Tibial nerve (tissue), 4 donors: ENCODE measurements at regions not wholly inside any gene's neighbourhood (a gene's known extent, or its start where the extent isn't known, plus 50 kb on each side); places are given as distances from the start of the nearest gene placed in this dataset.

Experiments
- DNase-seq, 2 donors: peaks; one replicate each; pipeline ENCODE4 v3.0.0-alpha.2; 2019; ENCODE audit warnings: low spot score in 2 of 2
- H3K27ac ChIP-seq, 4 donors: fragments of 200-600 bp; sonication (generic) in 3 of 4; one replicate each; pipeline ENCODE4 v1.5.1; 2017 to 2019; ENCODE audit warnings: mild to moderate bottlenecking in 1 of 4
- H3K27me3 ChIP-seq, 2 donors: fragments of 200-600 bp; sonication (generic) in 1 of 2; one replicate each; pipeline versions ENCODE4 v1.5.1 to v1.6.0; 2017 to 2019
- H3K36me3 ChIP-seq, 3 donors: fragments of 200-600 bp; sonication (generic); one replicate each; pipeline ENCODE4 v1.5.1; 2018 to 2019
- H3K4me1 ChIP-seq, 4 donors: fragments of 200-600 bp; sonication (generic) in 3 of 4; one replicate each; pipeline ENCODE4 v1.5.1; 2017 to 2019
- H3K4me3 ChIP-seq, 4 donors: fragments of 200-600 bp; sonication (generic) in 3 of 4; one replicate each; pipeline ENCODE4 v1.5.1; 2017 to 2019; ENCODE audit warnings: mild to moderate bottlenecking in 1 of 4, moderate library complexity in 1 of 4
- H3K9me3 ChIP-seq, 4 donors: fragments of 200-600 bp; sonication (generic) in 3 of 4; one replicate each; pipeline ENCODE4 v1.5.1; 2017 to 2019
- CTCF ChIP-seq, 5 experiments: fragments of 200-600 bp in 3 of 5; fragments of 450-650 bp in 2 of 5; sonication (generic) in 3 of 5; IDR thresholded peaks; one replicate each; pipeline ENCODE4 v1.5.1; 2016 to 2019; ENCODE audit warnings: antibody characterized with exemption in 5 of 5, mild to moderate bottlenecking in 3 of 5, moderate library complexity in 2 of 5
- EP300 ChIP-seq, 2 donors: sonication (generic); formaldehyde crosslinking; IDR thresholded peaks; one replicate each; pipeline ENCODE4 v1.6.1; 2017; ENCODE audit warnings: antibody characterized with exemption in 2 of 2, mild to moderate bottlenecking in 1 of 2
- POLR2A ChIP-seq, 2 donors: fragments of 450-650 bp; IDR thresholded peaks; one replicate each; pipeline ENCODE4 v1.6.1; 2017; ENCODE audit warnings: antibody characterized with exemption in 2 of 2, mild to moderate bottlenecking in 2 of 2, moderate library complexity in 2 of 2
- WGBS, 2 donors: methylation state at CpG; one replicate each; pipeline ENCODE4 v1.1.5; 2018; 5-methylcytosine and 5-hydroxymethylcytosine counted together

GRCh38 chrY:7464742-7465141, 553.2 kb upstream of the AMELY start:
- no peak for DNase-seq
- peaks cover 0 to 5% (median 0%) of the 10 kb centered on the region in 4 donors for H3K4me1 ChIP-seq
- TF ChIP-seq CTCF (IDR thresholded peaks at IDR 0.05) = no peak
- H3K4me3 ChIP-seq = no peak overlapping the region
- H3K36me3 ChIP-seq = no peaks in the 10 kb centered on the region
- 59% methylated on average over 2 of the region's 2 CpGs; no CpG with 5 or more reads in 1 of the 2 donors for WGBS, 2 donors
- no peaks in the 10 kb centered on the region for H3K9me3 ChIP-seq
- H3K27me3 ChIP-seq = no peaks in the 10 kb centered on the region
- no peak overlapping the region for H3K27ac ChIP-seq

DNA sequence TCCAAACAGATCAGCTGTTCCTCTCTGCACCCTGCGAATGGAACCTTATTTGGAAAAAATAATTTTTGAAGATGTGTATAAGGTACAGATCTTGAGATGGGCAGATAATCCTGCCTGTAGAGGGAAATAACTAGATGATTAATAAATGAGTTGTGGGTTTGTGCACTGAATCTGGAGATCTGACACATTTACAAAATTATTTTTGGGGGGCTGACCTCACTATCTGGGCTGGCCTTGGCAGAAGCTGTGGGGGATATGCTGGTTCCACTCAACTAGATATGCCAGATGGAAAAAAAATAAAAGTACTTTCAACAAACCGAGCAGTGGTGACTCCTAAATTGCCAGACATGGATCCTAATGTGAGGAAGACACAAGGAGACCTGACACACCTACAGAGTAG, 552.2 kb upstream of the AMELY start:
- no peak overlapping the region for H3K27ac ChIP-seq
- H3K4me3 ChIP-seq = no peak overlapping the region
- DNase-seq = no peak
- peaks cover 0 to 5% (median 0%) of the 10 kb centered on the region in 4 donors for H3K4me1 ChIP-seq
- no peaks in the 10 kb centered on the region for H3K9me3 ChIP-seq
- WGBS, 2 donors = 100% methylated on average over 2 of the region's 2 CpGs; no CpG with 5 or more reads in 1 of the 2 donors
- no peak for TF ChIP-seq EP300 (IDR thresholded peaks at IDR 0.05)
- H3K27me3 ChIP-seq = no peaks in the 10 kb centered on the region
- no peaks in the 10 kb centered on the region for H3K36me3 ChIP-seq

DNA sequence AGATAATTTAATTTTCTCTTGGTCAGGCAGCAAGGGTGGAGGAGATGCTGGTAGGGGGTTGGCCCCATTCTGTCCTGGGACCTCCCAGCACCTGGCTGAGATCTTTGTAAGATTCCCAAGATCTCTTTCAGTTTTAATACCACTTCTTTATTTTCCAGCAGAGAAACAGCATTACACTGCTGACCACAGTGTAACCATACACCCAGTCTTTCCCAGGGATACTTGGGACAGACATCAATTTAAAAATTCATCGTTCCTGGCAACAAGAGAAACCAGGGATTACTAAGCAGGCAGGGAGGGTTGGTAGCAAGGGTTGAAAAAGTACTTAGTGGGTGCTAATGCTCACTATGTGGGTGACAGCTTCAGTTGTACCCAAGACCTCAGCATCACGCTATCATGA, 551.6 kb upstream of the AMELY start:
- DNase-seq = no peak
- Histone ChIP-seq H3K36me3 (no peaks in the 10 kb centered on the region), H3K27me3 (no peaks in the 10 kb centered on the region), H3K4me1 (peaks cover 0 to 5% (median 0%) of the 10 kb centered on the region in 4 donors), H3K27ac (no peak overlapping the region), H3K9me3 (no peaks in the 10 kb centered on the region), H3K4me3 (no peak overlapping the region)
- 85% methylated on average over 2 of the region's 2 CpGs; no CpG with 5 or more reads in 1 of the 2 donors for WGBS, 2 donors
- no peak for TF ChIP-seq POLR2A (IDR thresholded peaks at IDR 0.05)

DNA sequence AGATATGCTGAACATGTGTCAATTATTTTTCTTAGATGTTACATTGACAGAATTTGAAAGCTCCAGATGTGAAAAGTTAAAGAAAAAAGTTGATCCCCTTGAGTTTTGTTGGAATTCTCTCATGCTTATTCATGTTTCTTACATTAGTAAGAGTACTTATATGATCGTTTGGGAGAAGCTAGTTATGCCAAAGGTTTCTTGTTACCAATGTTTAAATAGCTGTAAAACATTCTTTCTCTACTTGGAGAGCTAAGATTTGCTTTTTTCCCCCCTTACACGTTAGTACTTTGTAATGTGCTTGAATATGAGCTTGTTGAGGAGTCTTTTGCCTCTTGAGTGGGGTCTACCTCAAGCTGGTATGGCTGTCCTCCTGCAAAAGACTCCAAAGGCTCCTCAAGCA, 551.1 kb upstream of the AMELY start:
- no peaks in the 10 kb centered on the region for H3K27me3 ChIP-seq
- H3K4me3 ChIP-seq = no peak overlapping the region
- no peak for TF ChIP-seq CTCF (IDR thresholded peaks at IDR 0.05)
- TF ChIP-seq EP300 (IDR thresholded peaks at IDR 0.05) = no peak
- no peak for TF ChIP-seq POLR2A (IDR thresholded peaks at IDR 0.05)
- peaks cover 0 to 5% (median 0%) of the 10 kb centered on the region in 4 donors for H3K4me1 ChIP-seq
- H3K36me3 ChIP-seq = no peaks in the 10 kb centered on the region
- no peaks in the 10 kb centered on the region for H3K9me3 ChIP-seq
- WGBS, 2 donors = 42% methylated on average over 2 of the region's 2 CpGs; no CpG with 5 or more reads in 1 of the 2 donors
- DNase-seq = no peak
- no peak overlapping the region for H3K27ac ChIP-seq

GRCh38 chrY:7461873-7462525, 550.4 kb upstream of the AMELY start:
- Histone ChIP-seq H3K36me3 (no peaks in the 10 kb centered on the region), H3K4me3 (no peak overlapping the region), H3K9me3 (no peaks in the 10 kb centered on the region), H3K27me3 (no peaks in the 10 kb centered on the region), H3K4me1 (peaks cover 0 to 5% (median 0%) of the 10 kb centered on the region in 4 donors), H3K27ac (no peak overlapping the region)
- no peak for DNase-seq
- WGBS, 2 donors = 61% methylated on average over 6 of the region's 6 CpGs; no CpG with 5 or more reads in 1 of the 2 donors
- TF ChIP-seq EP300 (IDR thresholded peaks at IDR 0.05) (no peak), CTCF (IDR thresholded peaks at IDR 0.05) (no peak), POLR2A (IDR thresholded peaks at IDR 0.05) (no peak)

- Histone ChIP-seq H3K27me3 (no peaks in the 10 kb centered on the region), H3K27ac (no peak overlapping the region), H3K4me1 (peaks cover 0 to under 1% (median 0%) of the 10 kb centered on the region in 4 donors), H3K4me3 (no peak overlapping the region), H3K9me3 (no peaks in the 10 kb centered on the region), H3K36me3 (no peaks in the 10 kb centered on the region)
- DNase-seq = no peak
- no peak for TF ChIP-seq POLR2A (IDR thresholded peaks at IDR 0.05)
- no peak for TF ChIP-seq CTCF (IDR thresholded peaks at IDR 0.05)
- TF ChIP-seq EP300 (IDR thresholded peaks at IDR 0.05) = no peak
These were observed 548.2 kb upstream of the AMELY start for GRCh38 chrY:7459802-7460201.
